K562 (cell line): ENCODE measurements at regions not wholly inside any gene's neighbourhood (a gene's known extent, or its start where the extent isn't known, plus 50 kb on each side); places are given as distances from the start of the nearest gene placed in this dataset.
"Not testable (repeated sequence)": the region's sequence is repeated elsewhere in the genome, so short reads cannot be mapped to it uniquely, and the experiment has no call there.

Experiments used
- ATAC-seq: fragments of 200-7000 bp; cut with Tn5 transposase; 3 replicates; pipeline ENCODE4 v1.9.1; 2020; ENCODE audit warnings: moderate library complexity
- BruUV-seq: library from RNA; stranded (reverse); fragments of 400-500 nt; replicated peaks from 2 replicates; lab custom pipeline; 2021; lab: Mats Ljungman, UMichigan
- CTCF ChIA-PET: fragments of 300-600 bp; formaldehyde crosslinking; extraction: SDS; loops from one replicate; lab custom pipeline; 2021; ENCODE audit warnings: low intra/inter-chr PET ratio; lab: Yijun Ruan, JAX
- POLR2A ChIA-PET: fragments of 300-600, 350-650 bp; sonication (Branson Sonifier 250); formaldehyde crosslinking; extraction: SDS; loops from one replicate; lab custom pipeline; 2021; ENCODE audit warnings: antibody characterized with exemption, inconsistent platforms; lab: Yijun Ruan, JAX
- DNase-seq, 4 experiments: peaks; one replicate each; pipeline versions ENCODE4 v3.0.0 to v3.0.0-alpha.2; 2011 to 2018; ENCODE audit warnings: low spot score in 3 of 4, mixed read lengths in 3 of 4; ENCODE audit errors: extremely low read depth in 1 of 4
- FAIRE-seq: peaks from 2 replicates; lab custom pipeline; 2011; peaks lifted over from hg19 to GRCh38; lab: Jason Lieb, UNC
- H2AFZ ChIP-seq: 2 replicates; pipeline ENCODE4 v1.6.0; 2011; ENCODE audit warnings: low read depth, low read length, control low read depth, inconsistent platforms
- H3K27ac ChIP-seq: fragments of 200-600 bp; 3 replicates; pipeline ENCODE4 v1.8.0; 2011; ENCODE audit warnings: low read depth, mild to moderate bottlenecking, control low read depth, inconsistent platforms, low read length, moderate library complexity, mixed read lengths; ENCODE audit errors: extremely low read depth
- H3K27me3 ChIP-seq, 2 experiments: fragments of 300-600 bp in 1 of 2; 2 replicates in 1 of 2; 3 replicates in 1 of 2; pipeline versions ENCODE4 v1.6.0 to v1.8.0; 2011; ENCODE audit warnings: inconsistent platforms in 2 of 2, low read length in 2 of 2, mild to moderate bottlenecking in 1 of 2, mixed read lengths in 1 of 2, moderate library complexity in 1 of 2; ENCODE audit not compliant: control insufficient read depth in 2 of 2, insufficient read depth in 2 of 2
- H3K36me3 ChIP-seq: fragments of 300-600 bp; 3 replicates; pipeline ENCODE4 v1.8.0; 2011; ENCODE audit warnings: mild to moderate bottlenecking, low read length, inconsistent platforms; ENCODE audit not compliant: control insufficient read depth, insufficient read depth
- H3K4me1 ChIP-seq, 2 experiments: fragments of 200-600 bp in 1 of 2; replicated peaks in 1 of 2; 2 replicates in 1 of 2; 3 replicates in 1 of 2; pipeline versions ENCODE4 v1.5.1 to v1.8.0; 2011; ENCODE audit warnings: inconsistent platforms in 2 of 2, low read length in 2 of 2, mild to moderate bottlenecking in 1 of 2, mixed read lengths in 1 of 2, moderate library complexity in 1 of 2; ENCODE audit not compliant: control insufficient read depth in 2 of 2, insufficient read depth in 2 of 2
- H3K4me2 ChIP-seq: 2 replicates; pipeline ENCODE4 v1.6.1; 2011; ENCODE audit warnings: low read length, control low read depth, inconsistent platforms, mixed read lengths; ENCODE audit not compliant: insufficient read depth
- H3K4me3 ChIP-seq: fragments of 200-600 bp; sonication (generic), shearing (Covaris generic); 2 replicates; pipeline ENCODE4 v1.5.1; 2016; ENCODE audit warnings: control low read depth, inconsistent platforms
- H3K79me2 ChIP-seq: fragments of 200-600 bp; 3 replicates; pipeline ENCODE4 v1.8.0; 2011; ENCODE audit warnings: low read length, inconsistent platforms; ENCODE audit not compliant: control insufficient read depth, insufficient read depth
- H3K9ac ChIP-seq, 2 experiments: 2 replicates each; pipeline versions ENCODE4 v1.6.0 to v1.6.1; 2011; ENCODE audit warnings: low read depth in 2 of 2, low read length in 2 of 2, control low read depth in 1 of 2, inconsistent platforms in 1 of 2, mild to moderate bottlenecking in 1 of 2, mixed read lengths in 1 of 2; ENCODE audit not compliant: insufficient read depth in 1 of 2
- H3K9me1 ChIP-seq: one replicate; pipeline ENCODE4 v1.6.0; 2011; ENCODE audit warnings: inconsistent platforms, mild to moderate bottlenecking, low read length, moderate library complexity; ENCODE audit not compliant: control insufficient read depth, insufficient read depth
- H3K9me3 ChIP-seq: replicated peaks from 2 replicates; pipeline ENCODE4 v1.5.1; 2011; ENCODE audit warnings: low read depth, low read length, inconsistent platforms; ENCODE audit not compliant: control insufficient read depth, insufficient read depth
- H4K20me1 ChIP-seq: replicated peaks from 2 replicates; pipeline ENCODE4 v1.6.1; 2011; ENCODE audit warnings: low read length, inconsistent platforms, mixed read lengths; ENCODE audit not compliant: control insufficient read depth, insufficient read depth
- CEBPB ChIP-seq: fragments of 450-650 bp; IDR thresholded peaks from 2 replicates; pipeline ENCODE4 v1.6.1; 2016; ENCODE audit warnings: missing genetic modification characterization, missing compliant biosample characterization
- CEBPG ChIP-seq, 3 experiments: fragments of 200-800 bp in 1 of 3; sonication (Bioruptor generic) in 1 of 3; sonication (generic) in 1 of 3; formaldehyde crosslinking in 1 of 3; IDR thresholded peaks in 2 of 3; conservative IDR thresholded peaks in 1 of 3; 2 replicates each; pipeline versions ENCODE4 v1.6.1 to v1.8.0; 2016 to 2022; ENCODE audit warnings: missing compliant biosample characterization in 2 of 3, missing genetic modification characterization in 2 of 3, mild to moderate bottlenecking in 1 of 3, missing genetic modification reagents in 1 of 3
- FOXA3 ChIP-seq, 2 experiments: fragments of 450-650 bp in 1 of 2; sonication (generic) in 1 of 2; formaldehyde crosslinking; IDR thresholded peaks in 1 of 2; conservative IDR thresholded peaks in 1 of 2; 2 replicates each; pipeline versions ENCODE4 v1.4.0 to v1.8.0; 2020 to 2022; ENCODE audit warnings: mild to moderate bottlenecking in 2 of 2, missing genetic modification reagents in 1 of 2
- ZNF23 ChIP-seq: fragments of 250-450 bp; sonication (Bioruptor Pico); IDR thresholded peaks from 2 replicates; pipeline ENCODE4 v1.4.0; 2020; ENCODE audit warnings: mild to moderate bottlenecking
- ZNF408 ChIP-seq: fragments of 250-450 bp; sonication (Bioruptor Pico); IDR thresholded peaks from 2 replicates; pipeline ENCODE4 v1.4.0; 2020; ENCODE audit warnings: low read depth, mild to moderate bottlenecking, moderate library complexity
- WGBS: fragments of 100-300 bp; shearing (Covaris generic); methylation state at CpG from one replicate; pipeline ENCODE4 v1.1.6; 2016; ENCODE audit warnings: low coverage, mixed read lengths; ENCODE audit not compliant: insufficient coverage; ENCODE audit errors: missing lambda C conversion rate; 5-methylcytosine and 5-hydroxymethylcytosine counted together
- in situ Hi-C: fragments of 300-500 bp; cut with MboI; formaldehyde crosslinking; loops from 4 replicates; pipeline ENCODE4 v1.15.0; 2018; ENCODE audit warnings: inconsistent platforms, mixed read lengths
- intact Hi-C: fragments of 100-400 bp; cut with micrococcal nuclease; formaldehyde crosslinking; loops from 2 replicates; pipeline ENCODE4 v1.14.2; 2022

- H4K20me1 ChIP-seq, FAIRE-seq, H3K4me3 ChIP-seq, ATAC-seq, BruUV-seq, H3K27me3 ChIP-seq, H3K9me1 ChIP-seq, DNase-seq, H3K9me3 ChIP-seq, CTCF ChIA-PET, H3K4me2 ChIP-seq, H2AFZ ChIP-seq, H3K4me1 ChIP-seq, intact Hi-C loops, H3K36me3 ChIP-seq, H3K27ac ChIP-seq, H3K79me2 ChIP-seq, in situ Hi-C loops, H3K9ac ChIP-seq: not testable (repeated sequence)
- POLR2A ChIA-PET, result interaction anchor here (0.7 kb wide), 1 partner anchor 19 kb away, joined by 3 read pairs; no protein-coding TSS in a partner anchor
- WGBS, result 22% methylated on average over 3 of the region's 4 CpGs
- TF ChIP-seq FOXA3 (CRISPR knock-in tag; conservative IDR thresholded peaks at IDR 0.05 in 1 of 2, IDR thresholded peaks at IDR 0.05 in 1 of 2), result peak in 1 of 2 experiments; percentile 33; a peak in 1 of 4 replicates
Observed at GRCh38 chrX:43311625-43312024, 344.5 kb upstream of the MAOA start.

GRCh38 chrX:43313035-43313434 lies 343.1 kb upstream of the MAOA start:
- Histone ChIP-seq H3K9ac (no peak overlapping the region), H3K4me1 (no peaks in the 10 kb centered on the region), H3K36me3 (no peaks in the 10 kb centered on the region), H3K79me2 (no peaks in the 10 kb centered on the region), H4K20me1 (no peaks in the 10 kb centered on the region), H3K27me3 (no peaks in the 10 kb centered on the region), H3K4me3 (no peak overlapping the region), H3K27ac (no peak overlapping the region), H2AFZ (no peak overlapping the region), H3K9me1 (no peaks in the 10 kb centered on the region), H3K4me2 (no peak overlapping the region), H3K9me3 (no peaks in the 10 kb centered on the region)
- in situ Hi-C loops (no loop called here), intact Hi-C loops (no loop called here)
- BruUV-seq, result no TSS peak
- no peak for ATAC-seq
- ChIA-PET POLR2A (no interaction called here), CTCF (no interaction called here)
- no peak for DNase-seq
- TF ChIP-seq ZNF408 (CRISPR knock-in tag), result no peak
- no peak for TF ChIP-seq ZNF23 (CRISPR knock-in tag)
- no peak for TF ChIP-seq CEBPG (CRISPR knock-in tag; IDR thresholded peaks at IDR 0.05)
- peak; percentile 48 to 98; a peak in 3 of 4 replicates for TF ChIP-seq CEBPG (tag; conservative IDR thresholded peaks at IDR 0.05 in 1 of 2, IDR thresholded peaks at IDR 0.05 in 1 of 2)
- peak; percentile 92 for TF ChIP-seq CEBPB (tag)
- no peak for FAIRE-seq
- WGBS, result 20% methylated on average over 1 of the region's 1 CpG
